ENCODE measurements at regions not wholly inside any gene's neighbourhood (a gene's known extent, or its start where the extent isn't known, plus 50 kb on each side); places are given as distances from the start of the nearest gene placed in this dataset.
"Not testable (repeated sequence)": the region's sequence is repeated elsewhere in the genome, so short reads cannot be mapped to it uniquely, and the experiment has no call there.

GRCh38 chr6:147949981-147950622 is 392.5 kb upstream of the SASH1 start:
- in situ Hi-C loops (cut with HindIII; ENCODE audit: low pct_unique_long_range_greater_than_20kb, low sequenced_read_pairs): no loop called here
- DNase-seq (ENCODE audit: low read depth, low spot score): no peak

- in situ Hi-C loops (cut with HindIII; ENCODE audit: low pct_unique_long_range_greater_than_20kb, low sequenced_read_pairs): no loop called here
- DNase-seq (ENCODE audit: low read depth, low spot score): no peak
These were observed 392.0 kb upstream of the SASH1 start for GRCh38 chr6:147950623-147950987.

- in situ Hi-C loops (cut with HindIII; ENCODE audit: low pct_unique_long_range_greater_than_20kb, low sequenced_read_pairs): no loop called here
- no peak for DNase-seq (ENCODE audit: low read depth, low spot score)
These were observed 390.9 kb upstream of the SASH1 start for GRCh38 chr6:147951726-147952125.

- DNase-seq (ENCODE audit: low read depth, low spot score): no peak
- in situ Hi-C loops (cut with HindIII; ENCODE audit: low pct_unique_long_range_greater_than_20kb, low sequenced_read_pairs): no loop called here
These were observed 387.7 kb upstream of the SASH1 start for GRCh38 chr6:147954938-147955337.

GRCh38 chr6:147958683-147959082 is 384.0 kb upstream of the SASH1 start:
- no peak for DNase-seq (ENCODE audit: low read depth, low spot score)
- in situ Hi-C loops (cut with HindIII; ENCODE audit: low pct_unique_long_range_greater_than_20kb, low sequenced_read_pairs): no loop called here

- DNase-seq (ENCODE audit: low read depth, low spot score): no peak
These were observed 381.0 kb upstream of the SASH1 start for GRCh38 chr6:147961481-147962141.

GRCh38 chr6:147965448-147965847 is 377.2 kb upstream of the SASH1 start:
- DNase-seq (ENCODE audit: low read depth, low spot score); in situ Hi-C loops (cut with HindIII; ENCODE audit: low pct_unique_long_range_greater_than_20kb, low sequenced_read_pairs): not testable (repeated sequence)

More at GRCh38 chr6:147961481-147962141, 381.0 kb upstream of the SASH1 start:
- in situ Hi-C loops (cut with HindIII; ENCODE audit: low pct_unique_long_range_greater_than_20kb, low sequenced_read_pairs): no loop called here

GRCh38 chr6:147970970-147971369 is 371.7 kb upstream of the SASH1 start:
- peak; percentile 47 for DNase-seq (ENCODE audit: low read depth, low spot score)
- in situ Hi-C loops (cut with HindIII; ENCODE audit: low pct_unique_long_range_greater_than_20kb, low sequenced_read_pairs): no loop called here

GRCh38 chr6:147972448-147972847 is 370.2 kb upstream of the SASH1 start:
- in situ Hi-C loops (cut with HindIII; ENCODE audit: low pct_unique_long_range_greater_than_20kb, low sequenced_read_pairs): no loop called here
- no peak for DNase-seq (ENCODE audit: low read depth, low spot score)

GRCh38 chr6:147973806-147974205 is 368.8 kb upstream of the SASH1 start:
- in situ Hi-C loops (cut with HindIII; ENCODE audit: low pct_unique_long_range_greater_than_20kb, low sequenced_read_pairs): no loop called here
- DNase-seq (ENCODE audit: low read depth, low spot score): no peak

GRCh38 chr6:147974376-147974775 is 368.3 kb upstream of the SASH1 start:
- DNase-seq (ENCODE audit: low read depth, low spot score): peak; percentile 5
- in situ Hi-C loops (cut with HindIII; ENCODE audit: low pct_unique_long_range_greater_than_20kb, low sequenced_read_pairs): no loop called here

GRCh38 chr6:147977851-147978465 is 364.7 kb upstream of the SASH1 start:
- DNase-seq (ENCODE audit: low read depth, low spot score): no peak
- in situ Hi-C loops (cut with HindIII; ENCODE audit: low pct_unique_long_range_greater_than_20kb, low sequenced_read_pairs): no loop called here

- DNase-seq (ENCODE audit: low read depth, low spot score): no peak
- in situ Hi-C loops (cut with HindIII; ENCODE audit: low pct_unique_long_range_greater_than_20kb, low sequenced_read_pairs): no loop called here
These were observed 362.7 kb upstream of the SASH1 start for GRCh38 chr6:147979966-147980365.

- no peak for DNase-seq (ENCODE audit: low read depth, low spot score)
- in situ Hi-C loops (cut with HindIII; ENCODE audit: low pct_unique_long_range_greater_than_20kb, low sequenced_read_pairs): no loop called here
These were observed 358.9 kb upstream of the SASH1 start for GRCh38 chr6:147983581-147984366.

GRCh38 chr6:147986846-147987245 is 355.8 kb upstream of the SASH1 start:
- in situ Hi-C loops (cut with HindIII; ENCODE audit: low pct_unique_long_range_greater_than_20kb, low sequenced_read_pairs): no loop called here
- no peak for DNase-seq (ENCODE audit: low read depth, low spot score)

GRCh38 chr6:147990159-147990558 is 352.5 kb upstream of the SASH1 start:
- DNase-seq (ENCODE audit: low read depth, low spot score): no peak
- in situ Hi-C loops (cut with HindIII; ENCODE audit: low pct_unique_long_range_greater_than_20kb, low sequenced_read_pairs): no loop called here

GRCh38 chr6:147991961-147992360 is 350.7 kb upstream of the SASH1 start:
- in situ Hi-C loops (cut with HindIII; ENCODE audit: low pct_unique_long_range_greater_than_20kb, low sequenced_read_pairs): no loop called here
- DNase-seq (ENCODE audit: low read depth, low spot score): no peak

- in situ Hi-C loops (cut with HindIII; ENCODE audit: low pct_unique_long_range_greater_than_20kb, low sequenced_read_pairs): no loop called here
These were observed 343.6 kb upstream of the SASH1 start for GRCh38 chr6:147999001-147999540.

More at GRCh38 chr6:147999001-147999540, 343.6 kb upstream of the SASH1 start:
- no peak for DNase-seq (ENCODE audit: low read depth, low spot score)
